NCI-H446 treated with DMSO at 0.1 percent for 48 hours (cell line): ENCODE measurements at regions not wholly inside any gene's neighbourhood (a gene's known extent, or its start where the extent isn't known, plus 50 kb on each side); places are given as distances from the start of the nearest gene placed in this dataset.
A peak's percentile ranks its signal among the peaks of the same experiment; 100 is the strongest.
"Not testable (repeated sequence)": the region's sequence is repeated elsewhere in the genome, so short reads cannot be mapped to it uniquely, and the experiment has no call there.

ENCODE experiments used
- DNase-seq: peaks from one replicate; lab custom pipeline; 2025; lab: John Stamatoyannopoulos, UW

DNA sequence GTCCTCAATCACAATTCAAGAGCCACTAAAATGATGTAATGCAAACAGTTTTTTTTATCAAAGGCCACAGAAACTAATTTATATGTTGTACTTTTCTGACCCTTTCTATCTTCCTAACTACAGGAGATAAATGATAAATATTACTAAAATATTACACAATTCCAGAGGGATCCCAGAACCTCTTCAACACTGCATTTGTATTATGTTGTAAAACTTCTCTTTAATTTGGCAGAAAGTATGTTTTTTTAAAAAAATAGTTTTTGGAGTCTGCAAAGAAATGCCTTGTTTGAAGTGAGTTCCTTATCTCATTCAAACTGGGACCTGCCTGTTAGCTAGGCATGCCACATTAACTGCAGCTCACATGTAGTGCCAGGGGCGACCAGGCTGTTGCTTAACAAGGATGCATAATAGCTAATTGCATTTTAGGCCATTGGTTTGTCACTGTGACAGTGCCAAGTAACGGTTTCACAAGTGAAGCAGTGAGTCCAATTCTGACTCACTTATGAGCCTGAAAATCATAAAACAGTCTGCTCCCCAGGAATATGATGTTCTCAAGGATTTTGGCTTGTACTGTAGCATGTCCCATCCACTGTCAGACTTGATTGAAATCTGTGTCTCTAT, 266.9 kb downstream of the KTN1 start:
- no peak for DNase-seq

DNA sequence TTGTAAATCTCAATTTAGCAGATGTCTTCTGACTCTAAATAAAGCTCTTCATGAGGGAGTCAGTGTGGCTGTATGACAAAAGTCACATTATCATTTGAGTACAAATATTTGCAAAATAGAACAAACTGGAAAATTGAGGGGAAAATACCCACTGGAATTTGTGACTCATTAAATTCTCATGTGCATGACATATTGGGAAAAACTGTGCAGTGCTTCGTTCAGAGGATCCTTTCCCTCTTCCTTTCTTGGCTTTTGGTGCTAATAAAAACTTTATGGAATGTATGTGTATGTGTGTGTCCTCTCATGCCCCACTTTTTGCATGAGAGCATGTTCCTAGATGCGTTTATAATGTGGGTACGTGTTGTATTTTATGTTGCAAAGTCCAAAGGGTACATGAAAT, 267.8 kb downstream of the KTN1 start:
- no peak for DNase-seq

DNA sequence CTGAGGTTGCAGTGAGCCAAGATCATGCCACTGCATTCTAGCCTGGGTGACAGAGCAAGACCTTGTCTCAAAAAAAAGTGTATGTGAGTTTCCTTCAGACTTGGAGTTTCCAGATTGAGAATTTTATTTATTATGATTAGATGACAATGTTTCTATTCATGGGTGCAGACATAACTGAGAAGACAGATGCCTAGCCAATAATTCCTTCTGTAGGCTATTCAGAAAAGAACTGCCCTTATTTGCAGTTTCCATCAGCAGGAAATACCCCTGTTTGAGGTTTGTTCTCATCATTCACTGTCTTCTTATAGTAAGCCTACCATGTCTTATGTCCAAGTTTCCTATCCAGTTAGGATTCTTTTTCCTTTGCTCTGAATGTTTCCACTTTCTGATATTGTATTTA, 269.0 kb downstream of the KTN1 start:
- DNase-seq = no peak

DNA sequence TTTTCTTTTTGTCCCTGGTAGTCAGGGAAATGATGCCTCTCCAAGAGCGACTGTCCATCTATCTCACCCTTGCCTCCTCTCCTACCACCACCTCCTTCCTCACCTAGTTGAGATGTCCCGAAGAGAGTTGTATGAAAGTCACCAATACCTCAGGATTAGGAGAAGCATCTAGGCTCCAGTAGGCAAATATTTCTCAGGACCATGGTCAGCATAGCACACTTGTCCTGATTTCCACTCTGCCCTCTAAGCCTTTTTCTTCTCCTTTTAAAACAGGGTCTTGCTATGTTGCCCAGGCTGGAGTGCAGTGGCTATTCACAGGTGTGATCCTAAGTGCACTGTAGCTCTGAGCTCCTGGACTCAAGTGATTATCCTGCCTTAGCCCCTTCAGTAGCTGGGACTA, 268.4 kb upstream of the PELI2 start:
- DNase-seq = no peak

DNA sequence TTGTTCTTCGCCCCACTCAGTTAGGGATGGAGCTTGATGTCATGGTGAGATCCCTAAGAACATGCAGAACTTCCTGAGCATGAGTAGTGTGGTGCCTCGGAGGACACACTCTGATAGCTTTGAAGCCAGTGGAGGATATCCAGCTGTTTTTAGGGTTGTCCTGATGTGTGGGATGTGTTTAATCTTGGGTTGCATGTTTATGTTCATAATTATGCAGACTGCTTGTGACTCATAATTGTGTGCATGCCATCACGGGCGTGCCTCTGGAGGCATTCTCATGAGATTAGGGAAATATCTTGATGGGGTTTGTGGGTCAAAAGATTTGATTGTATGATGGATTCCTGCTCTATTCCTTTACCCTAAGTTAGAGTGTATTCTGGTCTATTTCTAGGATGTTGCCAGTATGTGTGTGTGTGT, 267.4 kb upstream of the PELI2 start:
- DNase-seq = no peak

DNA sequence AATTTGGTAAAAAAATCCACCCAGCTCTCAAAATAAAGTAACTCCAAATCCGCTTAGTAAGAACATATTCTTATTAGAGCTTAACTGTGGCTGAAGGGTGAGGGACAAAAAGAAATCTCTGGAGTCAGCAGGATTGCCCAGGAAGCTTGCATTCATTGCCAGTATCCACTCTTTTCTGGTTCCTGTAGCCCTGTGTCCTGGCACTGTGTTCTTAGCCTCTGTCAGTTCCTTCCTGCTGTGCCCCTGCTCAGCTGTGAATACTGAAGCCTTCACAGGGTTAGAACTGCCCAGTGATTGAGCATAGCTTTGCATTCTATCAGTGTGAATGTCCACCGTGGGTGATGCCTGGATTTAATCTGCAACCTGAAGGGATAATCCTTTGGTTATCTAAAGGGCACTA, 266.9 kb upstream of the PELI2 start:
- DNase-seq = no peak

DNA sequence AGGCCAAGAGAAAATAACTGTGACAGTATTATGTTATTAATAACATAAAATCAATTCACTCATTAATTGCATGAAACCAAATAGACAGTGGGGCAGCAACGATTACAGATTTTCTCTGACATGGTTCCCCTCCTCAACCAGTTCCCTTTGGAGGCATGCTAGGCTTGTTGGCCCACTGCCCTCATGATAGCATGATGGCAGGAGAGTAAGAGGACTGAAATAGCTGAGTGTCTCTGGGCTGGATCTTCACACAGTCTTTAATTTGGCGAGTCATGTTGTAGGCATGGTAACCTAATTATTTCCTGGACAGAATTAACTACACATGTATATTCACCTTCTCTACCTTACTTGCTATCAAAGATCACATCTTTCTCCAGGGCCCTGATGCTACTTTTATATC, 266.2 kb upstream of the PELI2 start:
- DNase-seq = no peak

DNA sequence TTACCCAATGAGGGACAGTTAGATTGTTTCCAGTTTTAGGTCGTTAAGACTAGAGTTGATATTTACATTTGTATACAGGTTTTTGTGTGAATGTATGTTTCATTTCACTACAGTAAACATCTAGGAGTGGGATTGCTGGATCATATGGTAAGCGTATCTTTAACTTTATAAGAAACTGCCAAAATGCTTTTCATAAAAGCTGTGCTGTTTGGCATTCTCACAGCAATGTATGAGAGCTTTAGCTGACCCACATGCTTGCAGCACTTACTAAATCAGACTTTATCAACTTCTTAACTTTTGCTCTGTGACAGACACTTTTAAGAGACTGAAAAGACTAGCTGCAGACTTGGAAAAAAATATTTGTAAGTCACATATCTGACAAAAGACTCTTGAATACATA, 262.5 kb upstream of the PELI2 start:
- no peak for DNase-seq

DNA sequence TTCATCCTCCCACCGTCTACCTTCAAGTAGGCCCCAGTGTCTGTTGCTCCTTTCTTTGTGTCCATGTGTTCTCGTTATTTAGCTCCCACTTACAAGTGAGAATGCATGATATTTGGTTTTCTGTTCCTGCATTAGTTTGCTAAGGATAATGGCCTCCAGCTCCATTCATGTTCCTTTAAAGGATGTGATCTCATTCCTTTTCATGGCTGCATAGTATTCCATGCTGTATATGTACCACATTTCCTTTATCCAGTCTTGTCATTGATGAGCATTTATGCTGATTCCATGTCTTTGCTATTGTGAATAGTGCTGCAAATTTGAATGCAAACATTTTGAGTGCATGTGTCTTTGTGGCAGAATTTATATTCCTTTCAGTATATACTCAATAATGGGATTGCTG, 259.6 kb upstream of the PELI2 start:
- no peak for DNase-seq

DNA sequence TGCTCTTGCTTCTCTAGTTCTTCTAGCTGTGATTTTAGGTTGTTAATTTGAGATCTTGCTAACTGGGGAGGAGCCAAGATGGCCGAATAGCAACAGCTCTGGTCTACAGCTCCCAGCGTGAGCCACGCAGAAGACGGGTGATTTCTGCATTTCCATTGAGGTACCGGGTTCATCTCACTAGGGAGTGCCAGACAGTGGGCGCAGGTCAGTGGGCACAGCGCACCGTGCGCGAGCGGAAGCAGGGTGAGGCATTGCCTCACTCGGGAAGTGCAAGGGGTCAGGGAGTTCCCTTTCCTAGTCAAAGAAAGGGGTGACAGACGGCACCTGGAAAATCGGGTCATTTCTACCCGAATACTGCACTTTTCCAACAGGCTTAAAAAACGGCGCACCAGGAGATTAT, 256.6 kb upstream of the PELI2 start:
- not testable (repeated sequence) for DNase-seq

DNA sequence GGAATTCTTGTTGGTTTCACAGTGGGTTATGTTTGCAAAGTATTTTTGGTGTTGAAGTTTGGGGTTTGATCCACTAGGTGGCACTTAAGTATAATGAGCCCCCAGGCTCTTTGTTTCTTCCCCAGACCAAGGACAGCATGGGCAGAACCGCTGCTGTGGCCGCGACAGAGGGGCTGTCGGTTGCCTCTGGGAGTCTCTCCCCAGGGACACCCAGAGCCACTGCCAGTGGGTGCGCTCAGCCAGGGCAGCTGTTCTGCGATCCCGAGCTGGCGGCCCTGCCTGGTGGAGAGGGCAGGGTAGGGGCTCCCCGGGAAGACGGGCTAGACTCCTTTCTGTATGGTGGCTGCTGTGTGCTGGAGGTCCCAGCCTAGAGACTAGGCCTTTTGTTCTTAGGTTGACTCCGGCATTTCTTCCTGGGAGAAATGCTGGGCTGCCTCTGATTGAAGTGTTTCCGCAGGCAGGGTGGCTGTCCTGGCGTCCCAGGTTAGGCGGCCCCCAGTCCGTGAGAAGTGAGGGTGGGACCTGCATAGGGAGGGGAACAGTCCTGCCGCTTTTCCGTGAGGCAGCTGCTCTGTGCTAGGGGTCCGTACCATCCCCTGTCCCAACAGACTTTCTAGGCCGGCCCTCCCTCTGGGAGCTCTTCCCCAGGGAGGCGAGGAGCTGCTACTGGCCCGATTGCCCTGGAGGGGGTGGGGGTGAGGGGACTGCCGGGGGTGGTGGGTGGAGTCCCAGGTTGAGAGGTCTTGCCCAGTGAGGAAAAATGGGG, 253.1 kb upstream of the PELI2 start:
- no peak for DNase-seq

DNA sequence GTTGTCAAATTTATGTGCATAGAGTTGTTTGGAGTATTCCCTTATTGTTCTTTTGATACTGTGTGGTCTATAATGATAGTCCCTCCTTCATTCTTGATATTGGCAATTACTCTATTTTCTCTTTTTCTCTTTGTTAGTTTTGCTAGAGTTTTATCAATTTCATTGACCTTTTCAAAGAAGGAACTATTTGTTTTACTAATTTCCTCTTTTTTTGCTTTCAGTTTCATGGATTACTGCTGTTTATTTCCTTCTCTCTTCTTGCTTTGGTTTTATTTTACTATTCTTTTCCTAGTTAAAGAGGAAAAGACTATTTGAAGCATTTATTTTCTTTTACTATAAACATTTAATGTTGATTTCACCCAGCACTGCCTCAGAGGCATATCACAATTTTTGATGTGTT, 250.9 kb upstream of the PELI2 start:
- DNase-seq = no peak

DNA sequence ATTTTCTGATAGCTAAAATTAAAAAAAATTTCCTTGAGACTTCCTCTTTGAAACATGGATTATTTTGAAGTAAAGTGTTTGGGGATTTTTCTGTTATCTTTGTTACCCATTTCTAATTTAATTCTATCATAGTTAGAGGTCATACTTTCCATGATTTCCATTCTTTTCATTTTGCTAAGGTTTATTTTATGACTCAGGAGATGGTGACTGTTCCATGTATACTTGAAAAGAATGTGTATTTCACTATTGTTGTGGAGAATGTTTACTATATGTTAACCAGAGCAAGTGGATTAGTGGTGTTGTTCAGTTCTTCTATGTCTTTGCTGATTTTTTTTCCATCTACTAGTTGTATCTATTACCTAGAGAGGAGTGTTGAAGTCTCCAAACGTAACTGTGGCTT, 250.5 kb upstream of the PELI2 start:
- no peak for DNase-seq

DNA sequence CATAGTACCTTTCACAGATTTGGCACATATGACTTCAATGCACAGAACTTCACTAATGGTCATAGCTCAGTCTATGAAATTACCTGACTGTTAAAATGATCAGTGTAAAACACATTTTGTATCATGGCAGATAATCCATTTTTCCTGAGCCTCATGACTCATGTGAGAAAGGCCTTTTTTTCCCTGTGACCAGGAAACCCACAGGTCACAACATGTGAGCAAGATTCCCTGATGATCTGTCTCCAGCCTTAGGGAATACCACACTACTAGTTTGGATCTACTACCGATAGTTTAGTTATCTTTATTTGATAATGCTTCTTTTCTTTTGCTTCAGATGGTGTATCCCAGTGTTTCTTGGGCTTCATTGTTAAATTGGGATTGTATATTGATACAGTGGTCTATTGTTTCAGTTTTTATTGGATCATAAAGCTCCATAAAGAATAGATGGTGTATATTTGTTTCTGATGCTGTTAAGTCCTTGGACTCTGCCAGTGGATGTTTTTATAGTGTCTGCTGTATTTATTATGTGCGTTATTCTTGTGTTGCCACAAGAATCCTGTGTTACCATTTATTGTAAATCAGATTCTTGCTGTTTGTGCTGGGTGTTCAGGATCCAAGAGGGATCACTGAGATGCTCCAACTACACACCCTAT, 248.7 kb upstream of the PELI2 start:
- DNase-seq = no peak

DNA sequence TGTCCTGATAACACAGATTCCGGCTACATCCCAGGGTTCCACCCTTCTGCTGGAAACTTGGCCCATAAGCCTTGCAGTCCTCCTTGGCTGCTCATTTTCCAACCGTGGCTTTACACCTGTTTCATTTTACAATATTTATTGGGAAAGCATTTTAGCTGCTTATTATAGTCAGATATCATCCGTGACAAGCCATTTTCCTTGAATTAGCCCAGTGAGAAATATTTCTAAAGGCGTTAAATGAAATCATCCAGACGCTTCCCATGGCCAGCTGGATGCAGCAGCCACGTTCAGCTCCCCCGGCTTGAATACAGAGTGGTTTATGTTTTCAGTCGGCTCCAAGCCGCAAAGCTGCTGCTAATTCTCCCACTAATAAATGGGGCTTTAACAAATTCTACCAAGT, 245.0 kb upstream of the PELI2 start:
- no peak for DNase-seq

DNA sequence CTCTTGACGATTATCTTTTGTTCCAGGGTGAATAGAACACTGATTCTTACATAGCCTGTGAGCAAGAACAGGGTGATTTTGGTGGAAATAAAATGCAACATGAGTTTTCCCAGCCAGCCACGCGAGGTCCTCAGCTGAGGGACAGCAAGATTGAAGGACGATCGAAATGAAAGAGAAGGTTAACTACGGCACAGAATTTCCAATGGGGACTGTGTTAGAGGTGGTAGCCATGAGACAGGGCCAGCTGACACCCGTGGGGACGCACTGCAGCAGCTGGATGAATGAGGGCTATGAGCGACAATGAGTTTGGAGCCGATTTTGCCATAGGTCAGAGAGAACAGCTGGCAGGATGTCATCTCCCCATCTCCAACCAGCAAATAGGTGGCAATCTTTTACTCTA, 243.4 kb upstream of the PELI2 start:
- DNase-seq = no peak

DNA sequence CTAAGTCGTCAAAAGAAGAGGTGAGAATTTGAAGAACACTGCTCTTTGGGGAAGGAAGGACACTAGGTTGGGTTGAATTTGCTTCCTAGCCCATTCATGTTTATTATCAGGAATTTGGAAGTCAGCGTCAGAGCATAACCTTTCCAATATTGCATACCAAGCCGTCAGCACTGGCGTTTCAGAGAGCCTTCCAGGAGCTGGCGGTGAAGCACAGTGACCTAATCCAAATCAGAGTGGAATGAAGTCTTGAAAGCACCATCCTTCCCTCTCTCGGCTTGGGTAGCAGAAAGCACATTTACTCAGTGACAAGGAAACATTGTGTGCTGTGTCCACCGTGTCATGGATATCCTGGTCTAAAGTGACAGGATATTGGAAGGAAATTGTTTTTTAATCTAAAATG, 240.3 kb upstream of the PELI2 start:
- no peak for DNase-seq

DNA sequence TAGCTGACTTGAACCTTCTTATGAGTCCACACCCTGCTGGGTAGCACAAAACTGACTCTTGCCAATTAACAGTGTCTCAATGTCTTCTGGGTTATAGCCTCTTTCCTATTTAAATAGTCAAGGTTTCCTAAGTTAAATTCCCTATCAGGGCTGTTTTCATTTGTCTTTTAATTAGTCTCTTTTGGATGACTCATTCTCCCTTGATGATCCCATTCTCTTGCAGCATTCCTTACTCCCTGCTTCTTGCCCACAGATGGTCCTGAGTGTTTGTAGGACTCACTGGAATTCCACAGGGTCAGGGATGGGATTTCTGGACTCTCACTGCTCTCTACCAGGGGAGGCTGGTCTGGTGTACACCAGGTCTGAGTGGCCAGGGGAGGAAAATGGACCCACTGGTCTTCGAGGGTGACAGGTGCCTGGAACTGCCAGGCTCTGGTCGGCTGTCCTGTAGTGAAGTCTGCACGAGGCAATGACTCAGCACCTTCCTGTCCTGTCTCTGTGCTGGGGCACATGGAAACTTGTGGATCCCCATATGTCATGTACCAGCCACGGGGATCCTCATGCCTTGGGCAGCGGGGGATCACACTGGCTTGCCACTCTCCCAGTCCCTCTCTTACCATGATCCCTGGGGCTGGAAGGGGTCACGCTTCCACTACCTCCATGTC, 236.5 kb upstream of the PELI2 start:
- DNase-seq = no peak

DNA sequence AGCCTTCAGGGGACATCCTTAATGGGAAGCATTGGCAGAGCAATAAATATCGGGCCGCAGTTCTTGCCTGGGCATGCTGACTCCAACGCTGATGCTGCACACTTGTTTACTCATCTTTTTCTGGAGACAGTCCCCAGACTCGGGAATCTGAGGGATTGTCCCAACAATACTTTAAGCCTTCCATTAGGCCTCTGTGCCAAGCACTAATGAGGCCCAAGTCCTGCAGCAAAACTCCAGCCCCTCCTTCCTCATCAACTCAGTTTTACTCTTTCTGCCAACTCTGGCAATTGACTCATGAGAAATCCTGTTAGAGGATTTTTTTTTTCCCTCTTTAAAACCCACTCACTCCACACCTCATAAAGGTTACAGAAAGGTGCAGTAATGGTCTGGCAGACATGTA, 233.4 kb upstream of the PELI2 start:
- peak; percentile 59 for DNase-seq

DNA sequence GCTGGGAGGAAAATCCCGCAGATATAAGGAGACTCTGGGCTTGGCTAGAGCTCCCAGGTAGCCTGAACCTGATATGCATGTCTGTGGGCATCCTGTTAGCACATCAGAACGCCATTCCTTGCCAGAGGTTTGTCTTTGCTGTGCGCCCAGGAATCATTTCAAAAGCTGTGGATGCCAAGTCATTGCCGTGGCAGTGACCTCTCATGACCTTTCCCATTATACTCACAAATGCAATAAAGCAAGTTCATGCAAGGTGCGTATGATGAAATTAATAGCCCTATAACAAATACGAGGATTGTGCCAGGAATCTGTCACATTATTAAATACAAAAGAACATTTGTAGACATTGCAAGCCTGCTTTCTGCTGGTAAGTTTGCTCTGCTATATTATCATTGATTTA, 229.1 kb upstream of the PELI2 start:
- DNase-seq = no peak

DNA sequence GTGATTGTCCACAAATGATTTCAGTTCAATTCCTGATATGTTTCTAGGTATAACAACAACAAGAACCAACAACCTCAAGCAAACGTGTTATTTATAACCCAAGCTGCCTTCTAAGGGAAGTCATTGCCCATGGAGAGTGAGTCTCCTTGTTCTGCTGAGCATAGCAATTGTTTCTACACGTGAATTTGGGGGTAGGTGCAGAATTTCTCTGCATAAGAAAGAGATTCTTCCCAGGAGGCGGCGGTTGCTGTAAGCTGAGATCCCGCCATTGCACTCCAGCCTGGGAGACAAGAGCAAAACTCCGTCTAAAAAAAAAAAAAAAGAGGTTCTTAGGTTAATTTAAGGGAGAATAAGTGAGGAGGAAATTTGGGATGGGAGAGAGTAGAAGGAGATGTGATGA, 226.5 kb upstream of the PELI2 start:
- DNase-seq = no peak

DNA sequence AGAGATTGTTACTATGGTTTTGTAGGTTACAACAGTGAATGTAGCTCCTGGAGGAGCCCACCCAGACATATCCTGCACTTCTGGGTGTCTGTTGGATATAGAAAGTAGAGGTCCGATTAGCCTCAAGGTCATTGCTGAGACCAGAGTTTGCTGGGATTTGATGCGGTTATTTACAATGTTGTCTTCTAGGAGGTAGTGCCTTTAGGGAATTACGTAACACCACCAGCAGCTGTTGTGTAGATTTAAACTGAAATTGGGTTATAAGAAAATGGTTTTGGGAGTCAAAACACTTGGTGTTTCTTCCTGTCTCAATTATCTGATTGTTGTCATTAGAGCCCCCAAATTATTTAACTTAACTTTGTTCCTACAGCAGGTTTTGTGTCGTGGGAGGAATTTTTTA, 225.3 kb upstream of the PELI2 start:
- no peak for DNase-seq

DNA sequence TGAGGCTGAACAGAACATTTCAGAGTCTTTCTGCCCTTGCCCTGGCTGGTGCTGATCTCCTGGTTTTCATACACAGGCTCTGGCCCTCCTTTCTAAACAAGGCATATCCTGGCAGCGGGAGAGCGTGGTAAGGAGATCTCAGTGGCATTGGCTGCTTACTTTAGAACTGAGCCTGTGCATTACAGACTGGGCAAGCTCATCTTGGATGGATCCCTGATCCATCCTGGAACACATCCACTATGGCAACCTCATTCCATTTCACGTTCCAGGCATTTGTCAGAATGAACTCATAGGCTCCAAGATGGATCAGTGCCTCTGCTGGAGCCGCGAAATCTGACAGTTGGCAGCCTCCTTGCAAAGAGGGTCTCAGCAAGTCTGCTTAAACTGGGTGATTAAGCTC, 224.5 kb upstream of the PELI2 start:
- DNase-seq = peak; percentile 29
